HG02970 (cell line): ENCODE measurements at regions not wholly inside any gene's neighbourhood (a gene's known extent, or its start where the extent isn't known, plus 50 kb on each side); places are given as distances from the start of the nearest gene placed in this dataset.
"Not testable (repeated sequence)": the region's sequence is repeated elsewhere in the genome, so short reads cannot be mapped to it uniquely, and the experiment has no call there.

Experiments used
- ATAC-seq: cut with Tn5 transposase; IDR thresholded peaks from one replicate; pipeline ENCODE4 v1.9.1; 2021; ENCODE audit warnings: mild to moderate bottlenecking, moderate library complexity, moderate number of reproducible peaks; ENCODE audit not compliant: unreplicated experiment, low FRiP score

DNA sequence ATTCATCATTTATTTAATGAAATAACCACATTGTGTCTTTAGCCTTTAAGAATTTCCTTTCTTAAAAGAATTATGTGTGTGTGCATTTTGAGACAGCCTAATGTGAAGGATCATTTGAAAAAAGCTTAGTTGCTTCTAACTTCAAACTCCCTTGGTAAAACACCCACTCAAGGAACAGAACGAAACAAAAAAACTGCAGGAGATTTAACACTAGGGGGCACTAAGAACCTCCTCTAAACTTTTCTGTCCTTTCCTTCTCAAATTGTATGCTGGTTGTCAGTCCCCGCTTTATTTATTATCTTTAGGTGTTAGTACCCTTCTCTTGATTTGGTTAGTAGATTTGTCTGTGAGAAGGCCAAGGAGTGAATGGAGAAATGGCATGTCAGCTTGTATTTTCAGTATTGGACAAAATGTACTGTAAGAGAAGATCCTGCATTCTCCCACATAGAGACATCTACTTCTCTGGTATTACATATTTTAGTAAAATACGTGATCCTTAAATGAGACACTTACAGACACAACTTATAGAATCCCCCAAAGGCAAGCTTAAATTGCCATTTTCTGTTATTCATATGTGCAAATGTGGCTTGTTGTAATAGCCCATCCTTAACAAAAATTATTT lies 229.7 kb downstream of the MRPS30 start:
- peak; percentile 71 for ATAC-seq

DNA sequence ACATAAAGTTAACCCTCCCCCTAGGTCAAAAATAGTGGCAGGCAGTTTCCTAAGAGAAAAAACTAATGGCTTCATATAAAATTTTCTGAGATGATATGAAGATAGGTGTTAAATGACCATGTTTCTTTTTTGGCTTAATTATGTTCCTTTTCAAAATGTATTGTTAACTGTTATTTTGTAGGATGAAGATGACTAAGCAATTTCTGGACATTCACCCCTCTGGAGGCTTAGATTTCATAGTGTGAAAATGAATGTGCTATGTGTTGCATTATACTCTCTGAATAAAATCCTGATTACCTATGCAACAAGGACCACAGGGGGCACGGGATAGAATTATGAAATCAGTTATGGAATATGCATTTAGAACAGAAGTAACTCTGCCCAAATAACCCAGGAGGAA lies 233.5 kb downstream of the MRPS30 start:
- no peak for ATAC-seq

DNA sequence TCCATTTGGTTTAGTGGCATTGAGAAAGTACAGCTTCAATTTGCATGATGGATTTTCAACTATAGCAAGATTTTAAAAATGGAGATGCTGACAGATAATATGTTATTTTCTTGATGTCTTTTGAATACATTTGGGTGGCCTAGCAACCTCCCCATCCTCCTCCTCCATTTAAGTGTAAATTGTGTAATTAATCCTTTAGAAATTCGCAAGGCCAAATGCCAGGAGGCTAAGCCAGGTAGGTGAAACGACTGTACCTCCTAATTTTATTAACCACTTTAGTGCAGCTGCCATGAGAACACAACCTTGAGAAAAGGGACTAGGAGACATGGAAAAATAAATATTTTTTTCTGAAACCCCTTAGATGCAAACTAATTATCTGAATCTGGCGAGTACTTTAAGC lies 248.8 kb downstream of the MRPS30 start:
- ATAC-seq: no peak

DNA sequence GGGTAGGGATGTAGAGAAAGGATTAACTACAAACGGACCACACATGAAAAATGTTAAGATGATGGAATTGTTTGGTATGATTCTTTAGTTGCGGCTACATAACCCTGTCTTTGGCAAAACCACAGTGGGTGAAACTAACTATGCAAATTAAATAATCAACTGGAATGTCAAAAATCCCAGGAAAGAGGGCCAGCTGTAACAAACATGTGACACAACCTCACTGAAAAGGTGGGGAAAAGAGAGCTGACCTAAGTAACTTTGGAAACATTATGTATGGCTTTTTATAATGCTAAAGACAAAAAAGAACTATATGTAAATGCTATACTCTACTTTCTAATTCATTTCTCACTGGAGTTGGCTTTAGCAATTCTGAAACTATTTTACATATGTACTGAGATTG lies 252.0 kb downstream of the MRPS30 start:
- ATAC-seq: no peak

DNA sequence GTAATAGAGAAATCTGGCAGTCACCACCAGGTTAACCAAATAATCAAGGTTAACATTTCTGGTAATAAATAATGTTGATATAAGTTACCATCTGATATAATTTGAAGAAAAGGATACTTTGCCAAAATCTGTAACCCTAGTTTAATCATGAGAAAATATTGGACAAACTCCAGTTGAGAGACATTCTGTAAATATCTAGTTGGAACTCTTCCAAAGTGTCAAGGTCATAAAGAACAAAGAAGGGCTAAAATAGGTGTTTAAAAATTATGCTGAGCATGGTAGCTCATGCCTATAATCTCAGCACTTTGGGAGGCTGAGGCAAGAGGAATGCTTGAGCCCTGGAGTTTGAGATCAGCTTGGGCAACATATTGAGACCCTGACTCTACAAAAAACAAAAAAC lies 253.3 kb downstream of the MRPS30 start:
- ATAC-seq: no peak

DNA sequence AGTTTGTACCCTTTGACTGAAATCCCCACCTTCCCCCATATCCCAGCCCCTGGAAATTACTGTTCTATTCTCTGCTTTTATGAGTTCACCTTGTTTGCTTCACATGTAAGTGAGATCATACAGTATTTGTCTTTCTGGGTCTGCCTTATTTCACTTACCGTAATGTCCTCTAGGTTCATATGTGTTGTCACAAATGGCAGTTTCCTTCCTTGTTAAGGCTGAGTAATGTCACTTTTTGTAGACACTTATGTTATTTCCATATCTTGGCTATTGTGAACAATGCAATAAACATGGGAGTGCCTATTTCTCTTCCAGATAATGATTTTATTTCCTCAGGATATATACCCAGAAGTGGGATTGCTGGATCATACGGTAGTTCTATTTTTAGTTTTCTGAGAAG lies 272.3 kb downstream of the MRPS30 start:
- ATAC-seq: no peak

DNA sequence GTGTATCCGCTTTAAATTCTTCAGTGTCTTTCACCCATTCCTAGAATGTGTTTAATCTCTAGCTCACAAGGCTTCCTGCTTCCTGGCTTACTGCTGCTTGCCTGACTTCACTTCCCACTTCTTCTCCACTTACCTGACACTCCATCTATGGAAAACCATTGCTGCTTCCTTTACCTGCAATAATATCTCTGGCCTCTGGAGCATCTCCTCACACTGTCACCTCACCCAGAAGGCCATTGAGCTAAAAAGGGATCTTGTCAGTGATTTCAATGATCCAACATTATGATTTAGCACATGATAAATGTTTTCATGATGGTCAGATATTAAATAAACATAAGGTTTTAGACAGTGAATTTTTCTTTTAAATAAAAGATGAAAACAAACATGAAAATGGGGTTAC lies 281.1 kb downstream of the MRPS30 start:
- ATAC-seq: no peak

DNA sequence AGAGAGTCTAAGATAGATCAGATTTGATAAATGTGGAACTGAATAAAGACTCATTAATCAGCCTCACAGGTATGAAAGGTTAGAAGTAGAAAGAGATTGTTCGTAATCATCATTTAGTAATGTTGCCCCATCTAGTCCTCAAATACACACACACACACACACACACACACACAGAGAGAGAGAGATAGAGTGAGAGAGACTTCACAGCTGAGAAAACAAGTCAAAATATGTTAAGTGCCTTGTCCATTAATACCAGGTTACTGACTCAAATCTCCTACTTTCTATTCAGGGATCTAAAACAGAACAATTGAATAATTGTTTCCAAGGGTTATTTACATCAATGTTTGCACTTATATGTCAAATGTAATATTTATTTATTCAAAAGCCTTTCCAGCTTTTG lies 284.6 kb downstream of the MRPS30 start:
- ATAC-seq: no peak

DNA sequence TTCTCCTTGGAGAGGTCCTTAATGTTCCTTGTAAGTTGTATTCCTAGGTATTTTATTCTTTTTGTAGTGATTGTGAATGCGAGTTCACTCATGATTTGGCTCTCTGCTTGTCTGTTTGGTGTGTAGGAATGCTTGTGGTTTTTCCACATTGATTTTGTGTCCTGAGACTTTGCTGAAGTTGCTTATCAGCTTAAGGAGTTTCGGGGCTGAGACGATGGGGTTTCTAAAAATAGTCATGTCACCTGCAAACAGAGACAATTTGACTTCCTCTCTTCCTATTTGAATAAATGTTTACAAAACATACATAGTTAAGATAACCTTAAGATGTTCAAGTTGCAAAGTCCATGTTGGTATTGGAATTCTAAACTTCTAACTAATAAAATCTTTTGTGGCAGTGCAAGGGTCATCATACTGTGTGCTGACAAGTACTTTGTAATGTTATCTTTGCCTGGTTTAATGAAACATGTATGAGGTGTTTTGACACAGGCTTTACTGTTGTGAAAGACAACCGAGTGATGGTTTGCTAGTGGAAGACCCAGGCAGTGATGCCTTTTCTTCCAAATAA lies 286.2 kb downstream of the MRPS30 start:
- ATAC-seq: no peak

DNA sequence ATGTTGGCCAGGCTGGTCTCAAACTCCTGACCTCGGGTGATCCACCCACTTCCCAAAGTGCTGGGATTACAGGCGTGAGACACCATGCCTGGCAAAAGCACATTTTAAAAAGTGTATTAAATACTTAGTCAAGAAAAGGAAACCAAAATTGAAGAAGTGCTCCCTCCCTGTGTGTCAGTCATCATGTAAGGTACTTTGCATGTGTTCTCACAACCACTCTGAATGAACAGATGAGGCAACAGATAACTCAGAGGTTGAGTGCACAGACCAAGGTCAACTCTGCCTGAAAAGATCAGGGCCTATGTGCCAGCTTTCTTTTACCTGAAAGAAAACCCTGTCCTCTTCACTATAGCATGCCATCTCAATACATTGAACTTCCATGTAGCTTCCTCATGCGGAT lies 289.7 kb downstream of the MRPS30 start:
- ATAC-seq: no peak

DNA sequence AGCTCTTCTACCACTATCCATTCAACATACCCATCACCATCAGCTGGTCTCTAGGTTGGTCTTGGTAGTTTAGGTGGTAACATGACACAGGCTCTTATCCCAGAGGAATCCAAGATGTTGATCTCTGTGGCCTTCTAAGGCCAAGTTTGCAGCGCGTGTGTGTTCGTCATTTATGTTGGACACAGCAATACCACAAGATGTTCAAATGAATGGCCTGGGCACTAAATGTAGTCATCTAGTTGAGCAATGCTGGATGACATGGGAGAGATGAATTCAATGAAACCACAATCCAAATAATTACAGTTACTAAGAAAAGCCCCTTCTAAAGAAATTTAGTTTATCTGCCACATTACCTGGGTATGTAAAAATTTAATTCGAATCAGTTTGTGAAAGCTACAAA lies 292.4 kb downstream of the MRPS30 start:
- ATAC-seq: no peak

DNA sequence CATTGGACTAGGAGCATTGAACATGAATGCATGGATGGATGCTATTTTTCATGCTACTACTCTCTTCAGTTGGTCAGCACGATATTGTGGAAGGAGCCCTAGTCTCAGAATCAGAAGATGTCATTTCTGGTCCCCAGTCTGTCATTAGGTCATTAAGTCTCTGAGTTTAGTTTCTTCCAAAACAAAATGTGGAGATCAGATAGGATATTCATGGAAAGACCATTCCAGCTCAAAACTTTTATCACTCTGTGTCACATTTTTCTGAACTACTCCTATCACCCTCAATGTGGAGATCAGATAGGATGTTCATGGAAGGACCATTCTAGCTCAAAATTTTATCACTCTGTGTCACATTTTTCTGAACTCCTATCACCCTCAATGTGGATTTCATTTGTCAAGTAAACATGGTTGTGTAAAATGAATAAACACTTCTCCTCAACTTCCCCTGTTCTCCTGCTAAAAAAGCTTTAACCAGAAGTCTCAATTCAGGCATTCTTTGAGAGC lies 296.8 kb downstream of the MRPS30 start:
- ATAC-seq: no peak

DNA sequence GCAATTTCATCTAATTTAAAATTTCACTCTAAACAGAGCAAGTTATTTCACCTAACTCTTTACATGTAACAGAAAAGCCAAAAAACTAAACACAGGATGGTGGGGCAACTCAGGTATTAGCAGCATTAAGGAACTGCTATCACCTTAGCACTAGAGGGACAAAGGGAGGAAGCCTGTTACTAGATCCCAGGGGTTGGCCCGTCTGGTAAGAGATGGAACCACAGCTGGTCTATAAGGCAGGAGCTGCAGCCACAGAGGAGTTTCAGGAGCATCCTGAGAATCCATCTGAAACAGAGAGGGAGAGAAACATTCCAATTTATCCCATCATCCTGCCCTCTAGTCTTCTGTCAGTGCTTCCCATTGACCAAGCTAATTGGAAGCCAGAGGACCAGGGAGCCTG lies 300.3 kb downstream of the MRPS30 start:
- ATAC-seq: no peak

DNA sequence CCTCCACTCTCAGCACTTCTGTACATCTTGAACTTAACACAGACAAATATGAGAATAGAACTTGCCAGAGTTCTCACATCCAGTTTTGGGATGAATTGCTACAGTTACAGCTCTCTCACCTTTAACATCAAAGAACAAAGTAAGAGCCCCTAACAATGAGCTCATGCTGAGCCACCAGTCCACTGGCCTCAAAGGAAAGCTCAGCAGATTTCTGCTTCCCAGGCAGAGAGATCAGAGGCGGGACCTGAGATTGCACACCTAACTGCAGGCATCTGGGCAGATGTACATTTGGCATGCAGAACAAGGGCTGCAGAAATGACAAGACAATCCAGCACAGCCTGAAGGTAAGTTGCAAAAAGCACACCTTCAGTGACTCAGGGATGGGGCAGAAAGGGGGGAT lies 300.9 kb downstream of the MRPS30 start:
- no peak for ATAC-seq

DNA sequence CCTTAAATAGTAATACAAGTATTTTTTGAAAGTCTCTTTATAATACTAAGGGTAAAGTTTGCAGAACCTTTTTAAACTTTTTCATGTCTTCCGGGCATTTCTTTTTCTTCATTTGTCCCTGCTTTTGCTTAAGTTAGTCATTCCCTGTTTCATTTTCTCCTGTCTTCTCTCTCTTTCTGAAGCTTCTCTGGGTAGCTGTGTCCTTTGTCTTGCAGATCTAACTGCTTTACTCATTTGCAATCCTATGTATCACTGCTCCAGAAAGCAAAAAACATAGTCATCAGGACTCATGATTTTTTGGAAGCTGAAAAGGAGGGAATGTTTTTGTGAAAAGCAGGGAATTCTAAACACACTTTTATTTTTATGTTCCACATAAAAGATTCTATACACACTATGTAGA lies 301.7 kb downstream of the MRPS30 start:
- no peak for ATAC-seq

DNA sequence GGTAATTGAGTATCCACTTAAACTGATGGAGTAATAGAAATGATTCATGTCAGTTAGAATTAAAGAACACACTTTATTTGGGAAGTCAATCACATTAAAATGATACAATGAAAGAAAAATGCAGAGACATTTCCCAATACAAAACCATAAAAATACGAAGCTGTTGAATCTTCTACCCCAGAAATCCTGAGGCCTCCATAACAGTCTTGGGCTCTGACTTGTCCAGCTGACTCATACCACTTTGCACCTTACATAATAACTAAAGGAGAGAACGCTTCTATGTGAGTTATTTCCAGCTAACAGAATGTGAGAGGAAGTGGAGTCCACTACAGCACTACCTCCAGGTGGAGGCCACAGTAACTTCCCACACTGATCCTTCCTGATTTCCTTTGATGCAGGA lies 305.0 kb downstream of the MRPS30 start:
- ATAC-seq: no peak

DNA sequence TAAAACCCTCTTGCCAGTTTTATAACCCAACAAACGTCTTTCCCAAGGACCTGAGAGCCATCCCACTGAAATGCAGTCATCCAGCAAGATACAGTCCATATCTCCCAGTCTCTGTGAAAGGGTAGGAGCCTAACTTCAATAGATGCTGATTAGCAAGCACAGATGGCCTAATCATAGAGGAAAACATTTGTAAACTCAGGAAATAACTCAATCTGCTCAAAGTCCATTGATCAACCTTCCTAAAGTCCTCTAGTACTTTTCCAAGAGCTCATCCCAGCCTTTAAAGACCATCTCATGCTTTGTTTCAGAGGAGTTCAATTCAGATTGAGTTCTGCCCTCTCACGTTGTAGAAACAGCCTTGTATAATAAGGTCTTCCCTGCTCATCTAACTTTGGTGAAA lies 324.2 kb downstream of the MRPS30 start:
- ATAC-seq: no peak

DNA sequence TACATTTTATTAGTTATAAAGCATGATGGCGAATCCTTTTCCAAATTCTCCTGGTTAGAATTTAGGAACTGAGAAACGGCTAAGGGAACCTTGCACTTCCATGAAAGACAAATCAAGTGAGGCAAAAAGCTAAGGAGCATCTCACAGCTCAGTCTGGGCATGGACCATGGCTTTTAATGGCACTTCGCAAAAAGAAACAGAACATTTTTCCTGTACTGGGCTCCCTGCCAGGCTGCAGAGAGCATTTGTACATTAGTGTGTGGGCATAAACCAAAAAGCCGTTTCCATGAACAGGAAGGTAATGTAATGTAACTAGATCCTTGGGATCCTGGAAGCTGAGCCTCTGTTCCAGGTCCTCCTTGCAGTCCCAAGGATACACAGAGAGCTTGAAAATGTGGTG lies 354.2 kb downstream of the MRPS30 start:
- ATAC-seq: no peak

DNA sequence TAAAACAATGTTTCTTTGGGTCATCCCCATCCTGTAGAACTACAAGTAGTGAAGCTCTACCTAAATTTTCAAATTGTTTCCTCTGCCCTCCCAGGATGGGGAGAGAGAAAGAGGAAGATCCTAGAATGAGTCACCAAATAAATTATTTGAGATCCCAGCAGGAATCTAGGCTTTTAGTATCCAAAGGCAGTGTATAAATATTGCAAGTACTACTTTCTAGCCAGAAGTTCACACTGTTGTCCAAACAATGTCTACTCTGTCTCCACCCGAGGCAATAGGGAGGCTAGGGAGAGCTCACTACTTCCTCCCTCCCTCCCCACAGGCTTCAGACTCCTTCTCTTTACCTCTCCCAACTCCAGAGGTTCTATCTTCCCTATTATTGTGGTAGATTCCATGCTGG lies 362.8 kb downstream of the MRPS30 start:
- ATAC-seq: no peak

DNA sequence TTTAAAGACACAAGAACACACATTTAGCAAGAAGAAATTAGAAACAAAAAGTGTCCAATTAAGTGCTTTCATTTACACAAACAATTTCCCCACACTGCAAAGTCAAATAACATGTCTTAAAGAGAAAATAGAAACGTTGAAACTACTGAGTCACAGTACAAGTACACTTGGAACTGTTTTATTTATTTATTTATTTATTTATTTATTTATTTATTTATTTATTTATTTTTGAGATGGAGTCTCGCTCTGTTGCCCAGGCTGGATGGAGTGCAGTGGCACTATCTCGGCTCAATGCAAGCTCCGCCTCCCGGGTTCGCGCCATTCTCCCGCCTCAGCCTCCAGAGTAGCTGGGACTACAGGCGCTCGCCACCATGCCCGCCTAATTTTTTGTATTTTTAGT lies 363.9 kb downstream of the MRPS30 start:
- not testable (repeated sequence) for ATAC-seq

DNA sequence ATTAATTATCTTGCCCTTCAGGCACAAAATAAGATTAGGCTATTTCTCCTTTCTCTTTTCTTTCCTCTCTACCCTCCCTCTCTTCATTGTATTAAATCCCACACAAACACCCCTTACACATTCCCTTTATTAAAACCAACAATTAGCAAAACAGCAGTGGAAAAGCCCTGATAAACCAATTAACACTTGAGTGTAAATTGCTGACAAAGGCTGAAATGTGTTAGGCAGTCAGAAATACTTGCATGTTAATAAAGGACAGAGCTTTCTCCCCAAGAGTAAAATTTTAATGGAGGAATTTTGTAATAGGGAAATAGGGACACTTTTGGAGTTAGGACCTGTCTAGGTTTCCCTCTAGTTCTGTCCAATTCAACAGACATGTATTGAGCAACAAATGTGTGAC lies 370.9 kb downstream of the MRPS30 start:
- ATAC-seq: no peak

DNA sequence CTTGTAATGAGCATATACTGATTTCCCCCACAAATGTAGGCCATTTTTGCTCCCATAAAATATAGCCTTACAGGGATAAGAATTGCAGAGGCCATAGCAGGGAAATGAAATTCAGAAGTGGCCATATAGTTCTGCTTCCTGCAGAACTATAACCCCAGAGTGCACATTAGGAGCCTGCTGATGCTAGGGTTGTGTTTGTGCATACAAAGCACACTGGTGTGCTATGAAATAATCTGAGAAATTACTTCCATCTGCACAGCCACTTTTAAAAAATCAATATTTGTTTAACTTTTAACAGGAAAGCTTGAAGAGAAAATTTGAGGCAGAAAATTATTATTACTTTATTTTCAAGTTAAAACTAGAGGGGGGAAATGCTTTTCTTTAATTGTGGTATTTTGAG lies 380.3 kb downstream of the MRPS30 start:
- no peak for ATAC-seq

DNA sequence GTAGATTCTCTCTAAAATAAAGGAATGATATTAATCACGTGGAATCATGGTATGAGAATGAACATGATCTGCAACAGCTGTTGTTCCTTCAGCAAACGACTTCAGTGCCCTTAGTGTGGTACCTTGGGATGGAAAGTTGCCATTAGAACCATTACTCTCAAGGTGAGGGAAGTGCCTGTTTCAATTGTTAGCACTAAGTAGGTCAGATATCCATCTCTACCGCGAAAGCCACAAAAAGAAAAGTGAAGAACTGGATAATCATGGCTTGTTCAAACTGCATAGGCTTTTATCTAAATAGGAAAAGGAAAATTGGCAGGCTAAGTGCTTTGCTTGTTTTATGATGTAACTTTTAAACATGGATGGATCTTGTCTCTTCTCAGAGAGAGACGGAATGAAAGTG lies 380.7 kb downstream of the MRPS30 start:
- no peak for ATAC-seq
